ENCODE measurements at regions not wholly inside any gene's neighbourhood (a gene's known extent, or its start where the extent isn't known, plus 50 kb on each side); places are given as distances from the start of the nearest gene placed in this dataset.

GRCh38 chr2:234345921-234346320 lies 151.0 kb downstream of the ARL4C start:
- TF ChIP-seq CTCF (conservative IDR thresholded peaks at IDR 0.05 in 1 of 2, IDR thresholded peaks at IDR 0.05 in 1 of 2; ENCODE audit: extremely low read depth in 1 of 2, insufficient read depth in 1 of 2, low read depth in 1 of 2, low read length in 2 of 2) (no peak), EZH2 (IDR thresholded peaks at IDR 0.05; ENCODE audit: borderline replicate concordance, low read length) (no peak)
